22Rv1 (cell line): ENCODE measurements at regions not wholly inside any gene's neighbourhood (a gene's known extent, or its start where the extent isn't known, plus 50 kb on each side); places are given as distances from the start of the nearest gene placed in this dataset.

Experiments used
- ZFX ChIP-seq: fragments of 450-650 bp; IDR thresholded peaks from 2 replicates; pipeline ENCODE4 v1.6.1; 2017; ENCODE audit warnings: antibody characterized with exemption, borderline replicate concordance
- TF ChIP-seq, protein P1 (sequence below): fragments of 450-650 bp; IDR thresholded peaks from 2 replicates; pipeline ENCODE4 v1.5.1; 2017; ENCODE audit warnings: mild to moderate bottlenecking

DNA sequence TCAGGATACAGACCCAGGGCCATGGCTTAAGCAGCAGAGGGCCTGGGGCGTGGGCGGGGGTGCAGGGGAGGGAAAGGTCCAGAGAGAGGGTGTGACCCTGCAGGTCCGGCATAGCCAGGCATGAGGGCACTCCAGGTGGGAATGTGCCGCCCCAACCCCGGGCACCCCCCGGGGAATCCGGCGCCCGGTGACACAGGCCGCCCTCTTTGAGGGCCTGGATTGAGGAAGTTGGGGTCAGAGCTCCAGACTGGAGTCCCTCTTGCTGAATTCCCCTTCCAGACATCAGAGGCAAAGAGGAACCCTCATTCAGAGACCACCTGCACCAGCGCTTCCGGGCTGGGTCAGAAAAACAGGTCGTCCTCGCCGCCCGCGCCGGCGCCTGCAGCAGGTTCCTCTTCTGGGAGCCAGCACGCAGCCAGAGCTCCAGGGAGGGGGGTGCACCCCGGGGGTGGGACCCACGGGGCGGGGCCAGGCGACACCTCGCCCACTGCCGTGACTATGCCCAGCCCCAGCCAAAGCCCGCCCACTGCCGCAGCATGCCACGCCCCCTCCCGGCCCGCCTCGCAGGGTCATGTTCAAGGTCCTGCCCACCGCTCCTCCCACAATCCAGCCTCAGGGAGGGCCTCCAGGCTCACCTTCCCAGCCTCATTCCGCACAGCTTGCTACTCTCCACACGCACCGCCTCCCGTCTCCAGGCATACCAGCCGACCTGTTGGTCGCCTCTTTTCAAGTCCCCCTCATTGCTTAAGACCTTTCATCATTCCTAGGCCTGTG, 98.3 kb upstream of the ID2 start:
- TF ChIP-seq, protein P1, sequence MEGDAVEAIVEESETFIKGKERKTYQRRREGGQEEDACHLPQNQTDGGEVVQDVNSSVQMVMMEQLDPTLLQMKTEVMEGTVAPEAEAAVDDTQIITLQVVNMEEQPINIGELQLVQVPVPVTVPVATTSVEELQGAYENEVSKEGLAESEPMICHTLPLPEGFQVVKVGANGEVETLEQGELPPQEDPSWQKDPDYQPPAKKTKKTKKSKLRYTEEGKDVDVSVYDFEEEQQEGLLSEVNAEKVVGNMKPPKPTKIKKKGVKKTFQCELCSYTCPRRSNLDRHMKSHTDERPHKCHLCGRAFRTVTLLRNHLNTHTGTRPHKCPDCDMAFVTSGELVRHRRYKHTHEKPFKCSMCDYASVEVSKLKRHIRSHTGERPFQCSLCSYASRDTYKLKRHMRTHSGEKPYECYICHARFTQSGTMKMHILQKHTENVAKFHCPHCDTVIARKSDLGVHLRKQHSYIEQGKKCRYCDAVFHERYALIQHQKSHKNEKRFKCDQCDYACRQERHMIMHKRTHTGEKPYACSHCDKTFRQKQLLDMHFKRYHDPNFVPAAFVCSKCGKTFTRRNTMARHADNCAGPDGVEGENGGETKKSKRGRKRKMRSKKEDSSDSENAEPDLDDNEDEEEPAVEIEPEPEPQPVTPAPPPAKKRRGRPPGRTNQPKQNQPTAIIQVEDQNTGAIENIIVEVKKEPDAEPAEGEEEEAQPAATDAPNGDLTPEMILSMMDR, result no peak
- no peak for TF ChIP-seq ZFX
